ENCODE measurements at regions not wholly inside any gene's neighbourhood (a gene's known extent, or its start where the extent isn't known, plus 50 kb on each side); places are given as distances from the start of the nearest gene placed in this dataset.

DNA sequence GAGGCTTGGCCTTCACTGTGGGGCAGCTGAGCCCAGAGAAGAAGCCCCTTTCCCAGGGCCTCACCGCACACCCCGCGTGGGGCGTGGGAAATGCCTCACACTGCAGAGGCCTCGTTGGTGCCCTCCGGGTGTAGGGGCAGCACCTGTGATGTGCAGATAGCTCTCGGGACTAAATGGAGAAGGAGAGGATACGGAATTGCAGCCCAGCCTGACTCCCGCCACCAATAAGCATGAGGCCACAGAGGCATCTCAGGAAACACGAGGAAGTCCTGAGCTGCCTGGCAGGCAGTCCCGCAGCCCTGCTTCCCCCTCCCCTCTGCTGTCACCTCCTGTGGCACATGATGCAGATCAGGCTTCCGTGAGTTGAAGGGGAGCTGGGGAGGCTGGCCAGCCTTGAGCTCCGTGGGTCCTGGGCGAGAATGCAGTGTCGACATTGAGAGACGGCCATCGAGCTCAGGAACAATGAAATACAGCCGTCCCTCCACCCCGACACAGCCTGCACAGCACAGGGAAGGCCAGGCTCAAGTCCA lies 59.6 kb upstream of the PPP2R2D start:
- H3K9me3 Mint-ChIP-seq: no peaks in the 10 kb centered on the region
- no peak overlapping the region for H3K4me3 Mint-ChIP-seq
- no peak overlapping the region for H3K27ac Mint-ChIP-seq
- intact Hi-C loops (cut with micrococcal nuclease): no loop called here
- no peaks in the 10 kb centered on the region for H3K36me3 Mint-ChIP-seq (ENCODE audit: low read depth)
- H3K4me1 Mint-ChIP-seq (ENCODE audit: low read depth): no peaks in the 10 kb centered on the region
- no peaks in the 10 kb centered on the region for H3K27me3 Mint-ChIP-seq

DNA sequence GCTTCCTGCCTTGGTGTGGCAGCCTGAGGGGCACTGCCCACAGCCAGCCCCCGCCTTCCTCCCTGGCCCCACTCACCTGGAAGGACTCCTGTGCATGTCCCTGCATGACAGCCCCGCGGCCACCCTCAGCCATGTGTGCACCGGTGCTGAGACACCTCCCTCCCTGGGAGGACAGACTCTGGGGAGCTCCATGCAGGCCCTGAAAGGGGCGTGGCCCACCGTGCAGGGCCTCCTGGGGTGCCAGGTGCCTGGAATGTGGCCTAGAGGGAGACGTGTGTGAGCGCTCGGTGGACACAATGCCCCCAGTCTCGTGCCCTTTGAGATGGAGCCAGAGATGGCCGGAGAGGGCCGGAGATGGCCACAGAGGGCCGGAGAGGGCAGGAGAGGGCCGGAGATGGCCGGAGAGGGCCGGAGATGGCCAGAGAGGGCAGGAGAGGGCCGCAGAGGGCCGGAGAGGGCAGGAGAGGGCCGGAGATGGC lies 59.1 kb upstream of the PPP2R2D start:
- H3K4me3 Mint-ChIP-seq: no peak overlapping the region
- no peaks in the 10 kb centered on the region for H3K9me3 Mint-ChIP-seq
- no peaks in the 10 kb centered on the region for H3K27me3 Mint-ChIP-seq
- no peaks in the 10 kb centered on the region for H3K36me3 Mint-ChIP-seq (ENCODE audit: low read depth)
- intact Hi-C loops (cut with micrococcal nuclease): no loop called here
- H3K27ac Mint-ChIP-seq: no peak overlapping the region
- no peaks in the 10 kb centered on the region for H3K4me1 Mint-ChIP-seq (ENCODE audit: low read depth)

DNA sequence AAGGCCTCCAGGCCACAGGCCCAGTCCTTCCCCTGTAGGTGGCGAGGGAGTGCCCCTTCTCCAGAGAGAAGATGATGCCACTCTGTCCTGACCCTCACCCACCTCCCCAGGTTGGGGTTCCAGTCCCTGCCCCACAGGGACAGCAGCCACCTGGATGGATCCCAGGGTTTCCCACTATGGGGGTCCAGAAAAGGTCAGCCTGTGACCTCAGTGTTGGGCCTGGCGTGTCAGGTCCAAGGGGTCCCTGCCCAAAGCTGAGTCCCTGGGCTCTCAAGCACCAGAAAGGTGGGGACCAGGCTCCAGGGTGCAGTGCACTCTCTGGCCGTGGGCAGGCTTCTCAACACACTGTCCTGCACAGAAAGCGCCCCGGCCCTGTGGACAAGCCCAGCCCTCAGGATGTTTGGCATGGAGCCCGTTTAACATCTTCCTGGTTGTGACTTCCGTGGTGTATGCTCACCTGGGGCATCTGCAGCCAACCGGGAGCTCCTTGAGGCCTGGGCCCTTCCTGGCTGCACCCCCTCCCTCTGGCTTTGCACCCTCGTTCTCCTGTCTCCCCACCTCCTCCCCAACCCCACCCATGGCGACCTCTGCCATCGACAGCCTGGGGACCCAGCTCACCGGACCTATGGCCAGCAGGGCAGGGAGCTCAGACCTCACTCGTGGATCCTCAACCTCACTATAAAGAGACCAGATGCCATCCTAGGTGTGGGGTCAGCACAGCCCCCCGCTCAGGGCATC lies 58.3 kb upstream of the PPP2R2D start:
- Mint-ChIP-seq H3K27ac (no peak overlapping the region), H3K27me3 (no peaks in the 10 kb centered on the region), H3K36me3 (ENCODE audit: low read depth) (no peaks in the 10 kb centered on the region), H3K9me3 (no peaks in the 10 kb centered on the region), H3K4me3 (no peak overlapping the region), H3K4me1 (ENCODE audit: low read depth) (no peaks in the 10 kb centered on the region)
- intact Hi-C loops (cut with micrococcal nuclease): no loop called here

DNA sequence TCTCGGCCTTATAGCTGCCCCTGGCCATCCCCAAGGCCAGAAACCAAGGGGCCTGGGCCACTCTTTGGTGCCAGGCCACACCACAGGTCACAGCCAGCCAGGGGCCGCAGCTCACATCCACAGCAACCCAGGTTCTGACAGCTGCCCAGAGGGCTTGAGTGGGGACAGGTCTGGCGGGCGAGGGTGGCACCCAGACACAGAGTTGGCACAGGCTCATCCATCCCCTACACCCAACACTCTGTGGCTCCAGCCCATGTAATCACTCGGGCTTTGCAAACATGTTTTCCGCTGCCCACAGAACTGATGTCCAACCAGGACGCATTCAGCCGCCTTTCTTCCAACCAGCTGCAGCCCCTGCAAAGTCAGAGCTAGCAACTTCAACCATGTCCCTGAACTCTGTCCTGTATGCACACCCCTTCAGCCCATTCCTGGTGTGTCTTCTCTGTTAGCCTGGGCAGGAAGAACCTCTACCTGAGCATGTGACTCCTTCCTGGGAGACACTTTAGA lies 57.7 kb upstream of the PPP2R2D start:
- Mint-ChIP-seq H3K4me3 (no peak overlapping the region), H3K27ac (no peak overlapping the region), H3K4me1 (ENCODE audit: low read depth) (no peaks in the 10 kb centered on the region), H3K36me3 (ENCODE audit: low read depth) (no peaks in the 10 kb centered on the region), H3K27me3 (no peaks in the 10 kb centered on the region), H3K9me3 (no peaks in the 10 kb centered on the region)
- intact Hi-C loops (cut with micrococcal nuclease): no loop called here

DNA sequence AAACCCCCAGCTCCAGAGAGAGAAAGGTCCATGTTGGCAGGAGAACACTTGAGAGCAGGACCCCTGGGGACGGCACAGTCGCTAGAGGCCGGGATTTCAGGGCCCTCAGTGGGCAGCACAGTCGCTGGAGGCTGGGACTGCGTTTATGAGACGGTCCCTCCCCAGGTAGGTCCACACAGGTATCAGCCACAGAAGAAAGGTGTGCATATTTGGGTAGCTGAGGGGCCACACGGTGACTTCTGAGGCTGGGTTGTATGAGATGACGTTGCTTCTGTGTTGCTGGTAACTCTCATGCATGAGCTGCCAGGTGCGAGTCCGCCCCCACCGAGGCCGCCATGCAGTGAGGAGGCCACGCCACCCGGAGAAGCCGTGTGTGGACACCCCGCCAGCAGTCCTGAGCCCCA lies 56.9 kb upstream of the PPP2R2D start:
- Mint-ChIP-seq H3K36me3 (ENCODE audit: low read depth) (no peaks in the 10 kb centered on the region), H3K4me1 (ENCODE audit: low read depth) (no peaks in the 10 kb centered on the region), H3K27me3 (no peaks in the 10 kb centered on the region), H3K4me3 (no peak overlapping the region), H3K9me3 (no peaks in the 10 kb centered on the region), H3K27ac (no peak overlapping the region)
- intact Hi-C loops (cut with micrococcal nuclease): no loop called here

DNA sequence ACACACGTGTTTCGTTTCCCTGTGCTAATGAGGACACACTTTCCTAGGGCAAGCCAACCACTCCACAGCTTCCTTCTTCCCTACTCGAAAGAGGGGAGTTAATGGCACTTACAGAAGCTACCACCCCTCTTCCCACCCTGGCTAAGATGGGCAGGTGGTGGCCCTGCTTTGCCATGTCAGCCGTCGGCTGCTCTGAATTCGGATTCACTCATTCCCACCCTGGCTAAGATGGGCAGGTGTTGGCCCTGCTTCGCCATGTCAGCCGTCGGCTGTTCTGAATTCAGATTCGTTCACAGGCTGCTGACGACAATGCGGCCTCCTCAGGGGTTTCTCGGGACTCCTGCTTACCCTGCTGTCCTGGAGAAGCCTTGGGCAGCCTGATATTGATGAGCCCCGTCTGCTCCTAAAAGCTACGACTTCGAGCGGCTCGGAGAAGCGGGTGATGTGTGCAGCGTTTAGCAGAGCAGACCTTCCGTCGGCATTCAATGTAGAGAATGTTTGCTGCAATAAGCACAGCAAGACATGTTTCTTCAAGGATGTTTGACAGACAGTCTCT lies 56.2 kb upstream of the PPP2R2D start:
- H3K36me3 Mint-ChIP-seq (ENCODE audit: low read depth): no peaks in the 10 kb centered on the region
- no peak overlapping the region for H3K27ac Mint-ChIP-seq
- H3K9me3 Mint-ChIP-seq: no peaks in the 10 kb centered on the region
- no peaks in the 10 kb centered on the region for H3K27me3 Mint-ChIP-seq
- intact Hi-C loops (cut with micrococcal nuclease): no loop called here
- no peaks in the 10 kb centered on the region for H3K4me1 Mint-ChIP-seq (ENCODE audit: low read depth)
- H3K4me3 Mint-ChIP-seq: no peak overlapping the region

DNA sequence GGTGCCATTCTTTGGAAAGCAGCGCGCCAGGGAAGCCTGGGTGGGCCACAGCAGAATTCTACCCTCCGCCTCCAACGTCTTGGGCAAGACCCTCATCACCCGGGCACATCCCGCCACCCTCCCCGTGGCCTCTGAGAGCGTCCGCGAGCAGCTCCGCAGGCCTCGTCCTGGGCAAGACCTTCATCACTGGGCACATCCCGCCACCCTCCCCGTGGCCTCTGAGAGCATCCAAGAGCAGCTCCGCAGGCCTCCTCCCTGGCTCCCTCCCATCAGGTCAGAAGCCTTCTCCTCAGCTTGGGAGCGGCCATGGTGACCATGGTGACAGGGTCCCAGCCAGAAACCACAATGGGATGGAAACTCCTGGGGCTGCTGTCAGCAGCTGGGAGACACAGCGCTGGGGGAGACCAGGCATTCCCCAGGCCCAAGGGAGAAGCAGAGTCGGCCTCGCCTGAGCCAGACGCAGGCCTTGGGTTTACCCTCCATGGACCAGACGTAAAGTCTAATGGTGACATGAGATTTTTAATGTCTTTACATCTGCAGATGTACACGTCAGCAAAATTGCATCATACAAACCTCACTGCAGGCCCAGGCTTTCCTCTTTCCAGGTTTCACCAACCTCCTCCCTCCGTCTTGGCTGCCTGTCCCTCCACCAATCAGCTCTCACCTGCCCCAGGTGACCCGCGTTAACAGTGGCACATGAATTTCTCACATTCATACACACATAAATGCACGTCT lies 55.1 kb upstream of the PPP2R2D start:
- H3K4me3 Mint-ChIP-seq: no peak overlapping the region
- no peak overlapping the region for H3K27ac Mint-ChIP-seq
- no peaks in the 10 kb centered on the region for H3K27me3 Mint-ChIP-seq
- H3K9me3 Mint-ChIP-seq: peaks cover under 1% of the 10 kb centered on the region
- no peaks in the 10 kb centered on the region for H3K4me1 Mint-ChIP-seq (ENCODE audit: low read depth)
- intact Hi-C loops (cut with micrococcal nuclease): no loop called here
- H3K36me3 Mint-ChIP-seq (ENCODE audit: low read depth): no peaks in the 10 kb centered on the region

DNA sequence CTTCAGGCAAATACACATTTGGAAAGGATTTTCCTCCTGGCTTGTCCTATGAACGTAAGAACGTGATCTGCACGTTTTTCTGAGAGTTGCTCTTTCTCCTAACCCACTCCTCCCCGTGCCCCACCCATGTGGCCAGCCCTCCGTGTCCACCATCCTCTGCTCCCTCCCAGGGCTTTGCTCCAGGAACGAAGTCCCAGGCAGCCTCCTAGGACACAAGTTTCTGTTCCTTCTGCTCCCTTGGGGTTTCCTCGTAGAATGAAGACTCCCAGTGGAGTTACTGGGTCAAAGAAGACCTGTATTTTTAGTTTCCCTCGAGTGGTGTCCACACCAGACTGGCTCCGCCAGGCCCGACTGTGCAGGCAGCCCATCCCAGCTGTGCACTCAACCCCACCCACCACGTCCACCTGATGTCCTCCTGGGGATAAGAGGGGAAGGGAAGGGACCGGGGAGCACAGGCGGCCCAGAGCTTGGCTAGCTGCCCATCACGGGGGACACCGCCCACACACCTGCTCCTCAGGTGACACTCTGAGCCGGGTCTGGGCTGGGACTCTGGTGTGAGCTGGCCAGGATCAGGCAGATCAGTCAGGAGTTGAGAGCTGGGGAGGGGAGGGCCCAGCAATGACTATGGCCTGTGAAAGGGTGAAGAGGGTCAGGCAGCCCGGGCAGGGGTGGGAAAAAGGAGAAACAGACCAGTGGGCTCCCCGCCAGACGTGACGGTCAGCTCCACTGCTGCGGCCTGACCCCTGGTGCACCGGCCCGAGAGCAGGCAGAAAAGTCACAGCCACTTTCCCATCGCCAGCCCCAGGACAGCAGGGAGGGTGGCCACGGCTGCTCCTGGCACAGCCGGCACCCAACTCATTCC lies 54.3 kb upstream of the PPP2R2D start:
- Mint-ChIP-seq H3K27me3 (no peaks in the 10 kb centered on the region), H3K27ac (no peak overlapping the region), H3K4me1 (ENCODE audit: low read depth) (no peaks in the 10 kb centered on the region), H3K4me3 (no peak overlapping the region), H3K9me3 (peaks cover 9% of the 10 kb centered on the region), H3K36me3 (ENCODE audit: low read depth) (no peaks in the 10 kb centered on the region)
- intact Hi-C loops (cut with micrococcal nuclease): no loop called here

DNA sequence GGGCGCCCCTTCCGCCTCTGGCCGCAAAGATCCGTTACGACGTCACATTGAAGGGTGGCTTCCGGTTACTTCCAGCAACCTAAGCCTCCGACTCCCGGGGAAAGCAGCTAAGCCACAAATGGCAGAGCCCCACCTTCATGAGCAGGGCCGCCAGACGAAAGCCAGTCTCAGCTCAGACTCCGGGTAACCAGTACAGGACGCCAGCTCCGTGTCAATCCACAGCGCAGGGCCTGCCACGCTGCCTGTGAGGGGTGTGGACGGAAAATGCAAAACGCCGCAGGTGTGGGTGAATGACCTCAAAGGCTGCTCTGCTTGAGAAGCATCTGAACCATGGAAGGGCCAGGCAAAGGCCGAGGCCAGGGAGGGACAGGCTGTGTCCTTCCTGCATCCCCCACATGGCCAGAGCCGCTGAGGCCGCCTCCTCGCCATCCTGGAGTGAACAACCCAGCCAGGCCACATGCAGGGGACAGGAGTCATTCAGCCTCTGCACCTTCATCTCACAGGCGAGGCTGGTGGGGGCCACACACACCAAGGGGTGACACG lies 53.5 kb upstream of the PPP2R2D start:
- Mint-ChIP-seq H3K4me3 (no peak overlapping the region), H3K27ac (no peak overlapping the region), H3K4me1 (ENCODE audit: low read depth) (no peaks in the 10 kb centered on the region)

DNA sequence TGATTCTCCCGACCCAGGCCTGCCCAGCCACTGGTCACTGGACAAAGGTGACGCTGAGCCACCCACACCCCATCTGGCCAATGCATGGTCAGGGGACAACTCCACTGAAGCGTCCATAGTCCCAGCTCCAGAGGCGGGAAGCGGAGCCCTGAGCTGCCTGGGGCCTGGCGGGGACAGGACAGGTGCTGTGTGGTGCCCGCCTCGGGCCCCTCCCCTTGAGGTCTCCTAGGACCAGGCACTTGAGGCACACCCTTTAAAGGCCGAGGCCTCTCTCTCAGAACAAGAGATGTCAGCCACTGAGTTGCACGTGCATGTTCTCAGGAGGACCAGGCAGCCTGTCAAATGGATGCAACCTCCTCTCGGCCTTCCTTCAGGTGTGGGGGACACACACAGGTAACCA lies 52.5 kb upstream of the PPP2R2D start:
- H3K4me1 Mint-ChIP-seq (ENCODE audit: low read depth): no peaks in the 10 kb centered on the region
- intact Hi-C loops (cut with micrococcal nuclease): no loop called here
- H3K9me3 Mint-ChIP-seq: peaks cover 9% of the 10 kb centered on the region
- no peaks in the 10 kb centered on the region for H3K27me3 Mint-ChIP-seq
- no peaks in the 10 kb centered on the region for H3K36me3 Mint-ChIP-seq (ENCODE audit: low read depth)
- no peak overlapping the region for H3K27ac Mint-ChIP-seq
- no peak overlapping the region for H3K4me3 Mint-ChIP-seq

More for the DNA sequence above, 53.5 kb upstream of the PPP2R2D start:
- intact Hi-C loops (cut with micrococcal nuclease): no loop called here
- Mint-ChIP-seq H3K36me3 (ENCODE audit: low read depth) (no peaks in the 10 kb centered on the region), H3K27me3 (no peaks in the 10 kb centered on the region), H3K9me3 (peaks cover 9% of the 10 kb centered on the region)

DNA sequence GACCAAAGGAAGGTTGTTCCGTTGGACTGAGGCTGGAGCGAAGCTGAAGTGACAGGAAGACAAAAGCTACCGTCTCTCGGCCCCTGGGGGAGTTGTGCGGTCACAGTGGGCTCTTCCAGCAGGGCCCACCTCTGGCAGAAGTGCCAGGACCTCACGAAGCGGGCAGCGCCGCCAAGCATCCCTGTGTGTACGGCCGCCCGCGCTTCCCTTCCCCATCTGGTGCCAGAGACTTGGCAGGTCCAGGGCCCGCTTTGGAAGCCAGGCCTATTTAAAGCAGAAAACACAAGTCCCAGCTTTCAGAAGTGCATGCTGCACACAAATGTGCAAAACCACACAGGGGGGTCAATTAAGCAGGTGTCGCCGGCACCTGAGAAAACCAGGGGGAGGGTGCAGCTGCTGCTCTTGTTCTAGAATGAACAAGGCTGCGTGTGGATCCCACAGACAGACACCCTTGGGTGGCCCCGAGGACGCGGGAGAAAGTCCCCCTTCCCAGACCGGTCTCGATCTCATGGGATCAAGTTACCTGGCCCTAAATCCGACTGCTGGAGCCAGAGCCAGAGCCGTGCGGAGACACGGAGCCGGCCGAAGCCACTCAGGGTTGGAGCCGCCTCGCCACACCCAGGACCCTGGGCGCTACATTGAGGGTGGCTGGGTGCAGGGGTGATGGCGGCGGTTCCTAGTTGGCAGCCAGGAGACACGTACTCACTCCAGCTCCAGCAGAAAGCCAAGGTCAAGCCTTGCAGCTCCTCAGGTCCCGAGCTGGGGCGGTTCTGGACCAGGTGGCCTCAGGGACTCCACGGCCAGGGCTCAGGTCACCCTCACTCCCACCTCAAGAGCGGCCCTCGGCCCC lies 51.8 kb upstream of the PPP2R2D start:
- H3K27me3 Mint-ChIP-seq: no peaks in the 10 kb centered on the region
- H3K4me1 Mint-ChIP-seq (ENCODE audit: low read depth): no peaks in the 10 kb centered on the region
- intact Hi-C loops (cut with micrococcal nuclease): no loop called here
- H3K4me3 Mint-ChIP-seq: no peak overlapping the region
- no peak overlapping the region for H3K27ac Mint-ChIP-seq
- H3K36me3 Mint-ChIP-seq (ENCODE audit: low read depth): no peaks in the 10 kb centered on the region
- H3K9me3 Mint-ChIP-seq: peaks cover 9% of the 10 kb centered on the region

DNA sequence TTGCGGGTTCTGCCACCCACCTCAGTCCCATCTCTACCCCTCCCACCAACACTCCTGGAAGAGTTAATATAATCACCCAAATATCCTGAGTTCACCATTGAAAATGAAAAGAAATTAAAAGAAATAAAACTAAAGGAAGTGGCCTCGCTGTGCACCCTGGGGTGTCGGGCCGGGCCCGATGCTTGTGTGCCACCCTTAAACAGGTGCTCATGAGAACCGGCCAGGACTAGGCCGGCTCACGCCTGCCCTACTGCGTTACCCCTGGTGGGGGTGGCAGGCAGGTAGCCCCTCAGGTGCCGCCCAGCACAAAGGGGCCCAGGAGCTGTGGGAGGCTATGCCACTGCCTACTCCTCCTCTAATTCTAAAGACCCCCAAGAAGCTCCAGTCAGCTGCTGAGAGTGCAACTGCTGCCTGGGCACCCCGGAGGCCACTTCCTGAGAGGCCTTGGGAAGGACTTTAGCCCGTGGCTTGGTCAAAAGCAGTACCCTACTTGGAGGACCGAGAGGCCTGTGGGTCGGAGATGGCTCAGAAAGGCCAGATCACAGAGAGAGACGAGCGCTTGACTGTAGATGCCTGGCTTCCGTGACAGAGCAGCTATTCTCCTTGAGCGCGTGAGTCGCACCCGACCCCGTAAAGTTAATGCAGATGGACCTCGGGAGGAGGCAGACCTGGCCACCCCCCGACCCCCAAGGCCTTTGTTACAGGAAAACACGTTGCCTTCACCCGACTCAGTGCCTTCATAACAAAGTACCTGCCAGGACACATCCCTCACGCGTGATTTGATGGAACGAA lies 51.0 kb upstream of the PPP2R2D start:
- peaks cover 9% of the 10 kb centered on the region for H3K9me3 Mint-ChIP-seq
- H3K4me1 Mint-ChIP-seq (ENCODE audit: low read depth): no peaks in the 10 kb centered on the region
- no peaks in the 10 kb centered on the region for H3K36me3 Mint-ChIP-seq (ENCODE audit: low read depth)
- H3K27me3 Mint-ChIP-seq: no peaks in the 10 kb centered on the region
- H3K27ac Mint-ChIP-seq: no peak overlapping the region
- no peak overlapping the region for H3K4me3 Mint-ChIP-seq
- intact Hi-C loops (cut with micrococcal nuclease): no loop called here

Data from dendritic cell treated with granulocyte-macrophage colony-stimulating factor and Interleukin-4, amounts not matched to agents 40 ng/mL and 50 ng/mL, for 4 days (primary cell).